NCI-H1105 treated with DMSO at 0.1 percent for 48 hours (cell line): ENCODE measurements at regions not wholly inside any gene's neighbourhood (a gene's known extent, or its start where the extent isn't known, plus 50 kb on each side); places are given as distances from the start of the nearest gene placed in this dataset.
"Not testable (repeated sequence)": the region's sequence is repeated elsewhere in the genome, so short reads cannot be mapped to it uniquely, and the experiment has no call there.

Experiments
- DNase-seq: peaks from one replicate; lab custom pipeline; 2025; lab: John Stamatoyannopoulos, UW

DNA sequence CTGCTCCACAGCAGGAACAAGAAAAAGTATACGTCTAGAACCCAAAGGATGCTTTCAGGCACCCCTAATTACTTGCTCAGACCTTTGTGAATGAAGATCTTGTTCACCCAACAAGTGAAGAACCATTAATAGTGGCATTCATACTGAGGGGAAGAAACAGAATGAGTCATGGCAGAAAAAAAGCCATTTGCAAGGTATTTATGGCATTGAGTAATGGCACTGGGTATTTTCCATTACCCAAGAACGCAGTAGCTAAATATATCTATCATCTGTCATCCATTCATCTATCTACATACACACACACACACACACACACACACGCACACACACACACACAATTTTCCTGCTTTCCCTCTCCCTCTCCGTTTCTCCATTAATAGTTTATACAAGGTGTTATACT, 56.4 kb upstream of the XIRP2 start:
- no peak for DNase-seq

DNA sequence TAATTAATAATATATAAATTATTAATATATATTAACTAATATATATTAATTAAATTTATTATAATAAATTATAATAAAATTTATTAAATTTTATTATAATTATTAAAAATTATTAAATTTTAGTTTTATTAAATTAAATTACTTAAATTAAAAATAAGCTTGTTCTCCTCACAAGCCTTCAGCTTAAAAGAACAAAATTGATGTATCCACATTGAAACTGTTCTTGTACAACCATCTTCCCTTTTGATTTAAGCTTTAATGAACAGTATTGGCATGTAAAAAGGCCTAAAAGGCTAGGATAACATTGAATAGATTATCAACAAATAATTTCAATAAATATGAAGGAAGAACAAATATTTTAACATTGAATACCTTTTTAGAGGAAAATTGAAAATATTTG, 62.4 kb upstream of the XIRP2 start:
- DNase-seq, result peak; percentile 0

DNA sequence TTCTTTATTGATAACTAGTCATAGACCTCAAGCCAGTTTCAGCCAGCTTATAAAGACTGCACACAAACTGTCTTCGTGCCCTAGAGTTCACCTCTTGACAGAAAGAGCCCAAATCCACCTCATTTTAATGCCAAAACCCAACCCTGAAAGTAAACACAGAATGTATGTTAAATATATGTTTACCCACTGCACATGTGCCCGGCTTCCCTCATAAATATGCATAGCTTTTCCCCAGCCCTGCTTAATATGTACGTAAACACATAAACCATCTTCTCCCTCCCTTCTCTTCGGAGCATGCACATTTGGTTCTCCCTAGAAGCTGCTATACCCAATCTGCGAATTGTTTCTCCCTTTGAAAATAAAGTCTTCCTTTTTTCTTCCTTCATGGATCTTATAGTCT, 73.9 kb upstream of the XIRP2 start:
- DNase-seq, result no peak

DNA sequence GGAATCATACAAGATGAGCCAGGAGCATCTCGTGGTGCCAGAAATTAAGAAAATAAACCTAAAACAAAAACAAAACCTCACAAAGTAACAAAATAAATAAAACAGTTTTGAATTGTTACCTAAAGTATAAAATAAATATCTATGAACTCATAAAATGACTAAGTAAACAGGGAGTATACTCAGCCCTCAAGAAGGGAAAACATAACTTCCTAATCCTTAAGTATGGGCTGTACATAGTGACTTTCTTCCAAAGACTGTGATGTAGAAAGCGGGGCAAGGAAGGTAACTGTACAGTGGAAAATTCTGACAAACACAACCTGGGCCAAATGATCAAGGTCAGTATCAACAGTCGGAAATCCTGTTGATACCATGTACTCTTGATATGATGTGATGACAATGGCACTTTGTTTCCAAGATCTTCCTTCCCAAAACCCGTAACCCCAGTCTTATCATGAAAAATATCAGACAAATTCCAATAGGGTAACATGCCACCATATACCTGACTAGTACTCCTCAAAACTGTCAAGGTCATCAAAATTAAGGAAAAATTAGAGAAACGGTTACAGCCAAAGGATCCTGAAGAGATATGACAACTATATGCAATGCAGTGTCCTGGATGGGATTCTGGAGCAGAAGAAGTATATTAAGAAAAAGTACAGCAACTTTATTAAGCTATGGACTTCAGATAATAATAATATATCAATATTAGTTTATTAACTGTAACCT, 76.0 kb upstream of the XIRP2 start:
- no peak for DNase-seq

DNA sequence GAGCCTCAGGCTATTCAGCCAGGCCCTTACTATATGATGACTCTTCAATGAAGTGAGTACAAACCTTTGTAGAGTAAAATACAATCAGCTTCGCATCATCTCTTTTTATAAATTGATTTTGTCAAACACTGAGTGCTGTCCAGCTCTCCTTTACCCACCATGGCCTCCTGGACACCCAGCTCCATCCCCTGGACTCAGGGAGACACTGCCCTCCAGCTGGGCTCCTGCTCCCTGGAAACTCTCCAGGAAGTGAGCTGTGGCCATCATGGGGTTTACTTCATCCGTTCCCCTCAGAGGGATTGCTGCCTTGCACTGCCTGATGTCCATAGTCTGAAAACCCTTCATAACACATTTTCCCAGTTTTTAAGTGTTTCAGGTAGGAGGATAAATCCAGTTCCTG, 82.5 kb upstream of the XIRP2 start:
- DNase-seq, result no peak

DNA sequence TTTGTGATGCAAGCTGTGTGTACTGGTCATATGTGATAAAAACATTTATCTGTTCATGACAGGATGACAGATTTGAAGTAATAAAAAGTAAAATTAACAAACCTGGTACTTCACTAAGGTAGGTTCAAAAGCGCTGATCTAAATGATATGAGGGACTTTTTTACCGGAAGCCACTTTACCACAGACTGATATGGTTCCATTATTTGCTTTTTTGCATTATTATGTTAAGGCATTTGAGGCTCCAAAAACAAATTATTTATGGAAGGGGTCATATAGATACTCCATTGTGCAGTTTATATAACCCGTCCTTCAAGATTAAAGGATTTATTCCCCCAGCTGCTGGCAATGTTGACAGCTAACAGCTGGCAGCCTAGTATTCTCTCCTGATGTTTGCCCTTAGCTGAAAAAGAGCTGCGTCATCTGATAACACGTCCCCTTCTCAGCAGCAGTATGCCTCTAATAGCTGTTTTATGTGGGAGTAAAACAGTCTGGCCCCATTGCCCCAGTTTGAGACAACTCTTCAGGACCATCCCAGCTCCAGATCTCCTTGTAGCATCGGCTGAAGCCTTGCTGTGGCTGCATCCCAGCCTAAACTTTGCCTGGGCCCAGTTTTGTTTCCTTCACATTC, 84.8 kb upstream of the XIRP2 start:
- DNase-seq, result no peak

DNA sequence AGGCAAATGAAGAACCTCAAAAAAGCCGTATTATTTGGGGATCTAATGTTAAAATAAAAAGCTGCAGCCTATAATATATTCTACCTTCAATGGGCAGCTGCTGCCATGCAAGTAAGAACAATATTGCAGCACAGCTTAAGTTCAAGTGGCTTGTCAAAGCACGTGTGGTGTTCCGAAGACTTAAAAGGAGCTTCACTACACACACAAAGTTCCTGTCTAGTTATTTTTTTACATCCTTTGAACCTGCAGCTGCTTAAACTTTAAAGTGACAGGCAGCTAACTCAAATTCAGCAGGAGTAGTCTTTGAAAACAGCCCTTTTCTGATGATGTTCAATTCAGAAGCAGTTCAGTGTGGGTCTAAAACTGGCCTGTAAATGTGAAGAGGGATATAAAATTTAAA, 85.8 kb upstream of the XIRP2 start:
- no peak for DNase-seq

DNA sequence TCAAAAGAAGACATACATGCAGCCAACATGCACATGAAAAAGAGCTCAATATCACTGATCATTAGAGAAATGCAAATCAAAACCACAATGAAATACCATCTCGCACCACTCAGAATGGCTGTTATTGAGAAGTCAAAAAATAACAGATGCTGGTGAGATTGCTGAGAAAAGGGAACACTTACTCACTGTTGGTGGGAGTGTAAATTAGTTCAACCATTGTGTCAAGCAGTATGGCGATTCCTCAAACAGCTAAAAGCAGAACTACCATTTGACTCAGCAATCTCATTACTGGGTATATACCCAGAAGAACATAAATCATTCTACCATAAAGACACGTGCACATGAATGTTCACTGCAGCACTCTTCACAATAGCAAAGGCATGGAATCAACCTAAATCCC, 95.5 kb upstream of the XIRP2 start:
- no peak for DNase-seq

DNA sequence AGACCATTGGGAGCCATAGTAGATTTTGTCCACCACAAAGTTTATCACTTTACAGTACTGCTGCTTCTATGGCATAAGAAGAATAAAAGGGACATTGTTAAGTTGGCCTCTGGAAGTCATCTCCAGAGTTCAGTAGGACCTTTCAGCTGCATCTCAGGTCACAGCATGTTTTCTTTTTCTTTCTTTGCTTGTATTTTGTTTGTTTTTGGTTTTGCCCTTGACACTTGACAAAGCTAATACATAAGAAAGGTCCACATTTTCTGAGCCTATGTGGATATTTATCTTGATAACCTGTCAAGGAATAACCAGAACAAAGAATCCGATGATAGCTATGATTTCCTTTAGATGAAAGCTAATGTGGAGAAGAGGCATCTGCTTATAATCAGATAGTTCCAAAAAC, 101.6 kb upstream of the XIRP2 start:
- no peak for DNase-seq

DNA sequence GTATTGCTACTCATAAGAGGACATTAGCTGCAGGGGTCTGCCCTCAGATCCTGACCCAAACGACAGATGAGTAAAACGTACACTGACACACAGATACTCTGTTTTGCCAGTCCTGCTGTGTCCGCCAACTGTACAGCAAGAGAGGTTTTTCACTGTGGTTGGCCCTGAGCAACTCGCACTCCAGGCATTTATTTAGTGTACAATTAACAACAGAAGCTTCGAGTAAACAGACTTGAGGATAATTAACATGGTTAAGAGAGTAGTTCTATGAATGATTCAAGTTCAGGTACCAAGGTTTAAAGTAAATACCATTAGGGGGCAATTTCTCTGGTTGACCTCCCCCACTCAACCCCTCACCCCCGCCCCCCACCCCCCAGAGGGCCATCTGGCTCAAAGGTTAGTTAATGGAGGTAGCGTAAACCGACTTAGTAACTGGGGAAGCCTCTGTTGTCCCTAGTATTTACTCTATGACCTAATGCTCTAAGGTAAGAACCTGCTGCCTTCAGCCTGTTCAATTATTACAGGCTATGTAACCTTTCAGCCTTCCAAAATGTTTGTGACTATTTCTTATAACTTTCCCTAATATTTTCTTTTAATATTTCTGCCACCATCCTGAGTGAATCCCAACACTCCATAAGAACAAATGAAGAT, 103.9 kb upstream of the XIRP2 start:
- DNase-seq, result peak; percentile 65

DNA sequence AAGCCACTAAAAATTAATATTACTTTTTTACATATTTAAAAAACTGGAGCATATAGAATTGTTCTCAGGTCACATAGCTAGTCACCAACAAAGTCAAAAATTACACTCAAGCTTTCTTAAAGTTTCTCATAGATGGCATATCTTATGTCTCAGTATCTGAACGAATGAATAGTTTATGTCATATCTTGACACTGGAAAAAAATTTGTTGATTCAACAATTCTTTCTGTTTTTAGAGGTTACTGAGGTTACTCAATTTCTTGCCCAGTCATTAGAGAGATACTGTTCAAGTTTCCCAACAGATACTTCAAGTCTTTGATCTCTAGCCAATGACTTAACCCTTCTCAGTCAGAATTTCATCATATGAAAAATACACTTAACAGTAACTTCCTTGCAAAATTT, 113.1 kb upstream of the XIRP2 start:
- DNase-seq, result no peak

DNA sequence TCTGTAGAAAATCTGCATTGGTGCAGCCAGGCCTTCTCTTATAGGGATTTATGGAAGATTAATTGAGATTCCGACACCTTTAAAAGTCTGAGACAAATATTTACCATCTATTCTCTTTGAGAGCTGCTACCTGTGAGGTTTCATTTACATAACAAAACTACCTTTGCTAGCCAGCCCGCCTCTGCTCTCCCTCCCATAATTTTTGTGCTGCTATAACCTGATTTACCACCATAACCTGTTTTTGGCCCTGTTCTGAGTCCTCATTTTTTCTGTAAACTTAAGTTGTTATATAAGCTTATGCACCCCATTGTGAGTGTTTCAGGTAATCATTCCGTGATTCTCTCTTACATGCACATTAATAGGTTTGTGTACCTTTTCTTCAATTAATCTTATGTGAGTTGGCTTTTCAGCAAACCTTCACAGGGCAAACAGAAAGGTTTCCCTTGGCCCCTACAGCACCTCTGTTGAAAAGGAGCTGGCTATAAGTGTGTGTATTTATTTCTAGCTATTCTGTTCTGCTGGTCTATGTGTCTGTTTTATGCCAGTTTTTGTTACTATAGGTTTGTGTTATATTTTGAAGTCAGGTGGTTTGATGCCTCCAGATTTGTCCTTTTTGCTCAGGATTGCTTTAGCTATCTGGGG, 114.9 kb upstream of the XIRP2 start:
- no peak for DNase-seq

DNA sequence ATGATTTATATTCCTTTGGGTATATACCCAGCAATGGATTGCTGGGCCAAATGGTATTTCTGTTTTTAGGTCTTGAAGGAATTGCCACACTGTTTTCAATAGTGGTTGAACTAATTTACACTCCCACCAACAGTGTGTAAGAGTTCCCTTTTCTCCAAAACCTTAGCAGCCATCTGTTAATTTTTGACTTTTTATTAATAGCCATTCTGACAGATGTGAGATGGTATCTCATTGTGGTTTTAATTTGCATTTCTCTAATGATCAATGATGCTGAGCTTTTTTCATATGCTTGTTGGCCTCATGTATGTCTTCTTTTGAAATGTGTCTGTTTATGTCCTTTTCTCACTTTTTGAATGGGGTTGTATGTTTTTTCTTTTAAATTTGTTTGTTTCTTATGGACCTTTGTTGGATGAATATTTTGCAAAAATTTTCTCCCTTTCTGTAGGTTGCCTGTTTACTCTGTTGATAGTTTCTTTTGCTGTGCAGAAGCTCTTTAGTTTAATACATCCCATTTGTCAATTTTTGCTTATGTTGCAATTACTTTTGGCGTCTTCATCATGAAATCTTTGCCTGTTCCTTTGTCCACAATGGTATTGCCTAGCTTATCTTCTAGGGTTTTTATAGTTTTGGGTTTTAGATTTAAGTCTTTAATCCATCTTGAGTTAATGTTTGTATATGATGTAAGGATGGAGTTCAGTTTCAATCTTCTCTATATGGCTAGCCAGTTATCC, 119.7 kb upstream of the XIRP2 start:
- no peak for DNase-seq

DNA sequence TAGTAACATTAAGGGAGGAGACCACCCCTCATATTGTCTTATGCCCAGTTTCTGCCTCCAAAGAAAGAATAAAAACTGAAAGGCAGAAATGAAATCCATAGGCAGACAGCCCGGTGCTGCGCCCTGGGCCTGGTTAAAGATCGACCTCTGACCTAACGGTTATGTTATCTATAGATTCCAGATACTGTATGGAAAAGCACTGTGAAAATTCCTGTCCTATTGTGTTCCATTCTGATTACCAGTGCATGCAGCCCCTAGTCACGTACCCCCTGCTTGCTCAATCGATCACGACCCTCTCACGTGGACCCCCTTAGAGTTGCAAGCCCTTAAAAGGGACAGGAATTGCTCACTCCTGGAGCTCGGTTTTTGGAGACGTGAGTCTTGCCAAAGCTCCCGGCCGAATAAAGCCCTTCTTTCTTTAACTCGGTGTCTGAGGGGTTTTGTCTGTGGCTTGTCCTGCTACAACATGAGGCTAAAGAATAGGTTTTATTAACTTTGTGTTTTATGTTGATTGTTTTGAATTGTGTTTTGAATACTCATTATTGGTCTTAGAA, 121.4 kb upstream of the XIRP2 start:
- not testable (repeated sequence) for DNase-seq

DNA sequence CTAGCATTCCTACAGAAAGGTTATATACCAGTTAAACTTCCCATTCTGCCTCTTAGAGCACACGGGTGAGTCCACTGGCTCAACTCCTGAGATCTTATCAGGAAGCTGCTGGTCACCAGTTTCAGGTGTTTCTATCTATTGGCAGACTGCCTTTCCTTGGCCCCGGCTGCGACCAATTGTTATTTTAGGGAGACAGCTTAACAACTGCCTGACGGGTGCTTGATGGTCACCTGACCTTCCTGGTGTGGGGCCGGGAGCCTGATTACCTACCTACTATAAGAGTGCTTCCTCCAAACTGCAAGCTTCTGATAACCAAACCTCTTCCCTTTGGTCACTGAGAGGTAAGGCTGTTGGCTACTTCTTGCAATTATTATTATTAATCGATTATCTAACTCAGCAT, 122.1 kb upstream of the XIRP2 start:
- no peak for DNase-seq

DNA sequence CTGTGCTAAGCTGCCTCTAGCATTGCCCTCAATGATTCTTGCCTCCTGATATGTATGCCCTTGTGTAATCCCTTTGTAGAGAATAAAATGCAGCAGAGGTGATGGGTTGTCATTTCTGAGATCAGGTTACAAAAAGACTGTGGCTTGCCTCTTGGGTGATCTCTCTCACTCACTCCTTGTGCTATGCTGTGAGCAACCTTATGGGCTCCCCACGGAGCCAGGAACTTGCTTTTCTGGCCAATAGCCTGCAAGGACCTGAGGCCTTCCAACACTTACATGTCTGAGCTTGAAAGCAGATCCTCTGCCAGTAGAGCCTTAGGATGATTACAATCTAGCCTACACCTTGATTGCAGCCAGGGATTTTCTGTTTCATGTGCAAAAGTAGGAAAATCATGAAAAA, 123.1 kb upstream of the XIRP2 start:
- no peak for DNase-seq

DNA sequence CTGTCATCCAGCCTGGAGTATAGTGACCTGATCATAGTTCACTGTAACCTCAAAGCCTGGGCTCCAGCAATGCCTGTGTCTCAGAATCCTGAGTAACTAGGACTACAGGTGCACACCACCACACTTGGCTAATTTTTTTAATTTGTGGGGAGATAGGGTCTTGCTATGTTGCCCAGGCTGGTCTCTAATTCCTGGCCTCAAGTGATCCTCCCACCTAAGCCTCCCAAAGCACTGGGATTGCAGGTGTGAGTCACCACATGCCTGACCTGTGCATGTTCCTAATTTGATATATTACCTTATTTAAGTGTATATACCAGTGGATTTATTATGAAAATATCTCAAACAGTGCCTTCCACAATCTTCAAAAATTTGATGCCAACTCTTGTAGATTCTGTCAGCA, 123.6 kb upstream of the XIRP2 start:
- DNase-seq, result no peak

DNA sequence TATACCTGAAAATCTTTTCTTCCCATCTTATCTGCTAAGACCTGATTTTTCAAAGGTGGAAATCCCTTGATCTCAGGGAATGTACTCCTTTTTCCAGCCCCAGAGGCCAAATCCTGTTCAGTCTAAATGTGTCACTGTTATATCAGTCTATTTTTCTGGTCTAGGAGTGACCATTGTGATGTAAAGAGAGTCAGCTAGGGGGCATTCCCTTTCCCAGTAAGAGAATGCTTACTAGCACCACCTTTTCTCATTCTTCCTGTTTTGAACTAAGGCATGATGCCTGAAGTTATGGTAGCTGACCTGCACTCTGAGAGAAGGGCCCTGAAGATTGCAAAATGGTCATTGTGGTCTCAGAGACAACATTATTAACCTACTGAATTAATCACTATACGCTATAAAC, 124.1 kb upstream of the XIRP2 start:
- no peak for DNase-seq

DNA sequence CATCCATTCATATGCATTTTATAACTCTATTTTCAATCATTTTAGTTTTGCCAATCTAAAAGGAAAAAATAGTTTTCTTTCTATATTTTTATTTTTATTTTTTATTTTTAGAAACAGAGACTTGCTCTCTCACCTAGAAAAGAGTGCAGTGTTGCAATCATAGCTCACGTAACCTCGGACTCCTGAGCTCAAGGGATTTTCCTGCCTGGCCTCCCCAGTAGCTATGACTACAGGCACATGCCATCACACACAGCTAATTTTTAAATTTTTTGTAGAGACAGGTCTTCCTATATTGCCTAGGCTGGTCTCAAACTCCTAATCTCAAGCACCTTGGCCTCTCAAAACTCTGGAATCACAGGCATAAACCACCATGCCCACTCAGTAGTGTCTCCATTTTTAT, 125.5 kb upstream of the XIRP2 start:
- DNase-seq, result no peak

DNA sequence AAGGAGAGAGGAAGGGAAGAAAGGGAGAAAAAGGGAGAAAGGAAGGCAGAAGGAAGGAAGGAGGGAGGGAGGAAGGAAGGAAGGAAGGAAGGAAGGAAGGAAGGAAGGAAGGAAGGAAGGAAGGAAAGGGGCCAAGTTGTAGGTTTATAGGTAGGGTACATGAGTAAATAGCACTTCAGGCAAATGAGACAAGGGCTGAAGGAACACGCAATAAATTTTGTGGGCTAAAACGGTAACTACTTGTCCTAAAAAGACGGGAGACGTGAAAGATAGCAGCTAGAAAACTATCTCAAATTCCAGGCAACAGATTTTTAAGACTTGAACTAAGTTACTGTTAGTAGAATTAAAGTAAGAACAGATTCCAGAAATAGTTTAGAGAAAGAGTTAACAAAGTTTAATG, 129.3 kb upstream of the XIRP2 start:
- no peak for DNase-seq

DNA sequence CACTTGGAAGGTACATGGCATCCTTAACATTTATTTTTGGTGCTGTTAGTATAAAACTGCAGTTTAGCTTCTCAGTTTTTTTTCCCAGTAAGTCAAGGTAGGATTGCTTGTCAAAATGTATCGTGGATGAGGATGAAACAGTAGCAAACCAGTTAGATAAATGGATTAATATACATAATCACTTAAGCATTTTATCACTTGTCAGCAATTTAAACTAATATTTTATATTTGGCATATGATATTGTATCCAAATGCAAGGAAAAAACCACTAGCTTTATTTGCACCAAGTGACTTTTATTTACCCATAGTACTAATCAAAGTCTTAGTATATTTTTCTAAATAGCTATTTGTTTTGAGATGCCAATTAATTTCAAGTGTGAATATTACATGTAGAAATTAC, 137.7 kb upstream of the XIRP2 start:
- no peak for DNase-seq

DNA sequence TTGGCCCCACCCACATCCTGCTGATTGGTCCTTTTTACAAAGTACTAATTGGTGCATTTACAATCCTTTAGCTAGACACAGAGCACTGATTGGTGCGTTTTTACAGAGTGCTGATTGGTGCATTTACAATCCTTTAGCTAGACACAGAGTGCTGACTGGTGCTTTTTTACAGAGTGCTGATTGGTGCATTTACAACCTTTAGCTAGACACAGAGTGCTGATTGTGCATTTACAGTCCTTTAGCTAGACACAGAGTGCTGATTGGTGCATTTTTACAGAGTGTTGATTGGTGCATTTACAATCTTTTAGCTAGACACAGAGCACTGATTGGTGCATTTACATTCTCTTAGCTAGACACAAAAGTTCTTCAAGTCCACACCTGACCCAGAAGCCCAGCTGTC, 144.2 kb upstream of the XIRP2 start:
- not testable (repeated sequence) for DNase-seq
